Inflammatory macrophage (primary cell): ENCODE measurements at regions not wholly inside any gene's neighbourhood (a gene's known extent, or its start where the extent isn't known, plus 50 kb on each side); places are given as distances from the start of the nearest gene placed in this dataset.
A peak's percentile ranks its signal among the peaks of the same experiment; 100 is the strongest.
"Not testable (repeated sequence)": the region's sequence is repeated elsewhere in the genome, so short reads cannot be mapped to it uniquely, and the experiment has no call there.

Source experiments
- DNase-seq, 2 donors: peaks; one replicate each; pipeline ENCODE4 v3.0.0-alpha.2; 2020 to 2022

- DNase-seq, result no peak
These were observed 52.2 kb upstream of the FAT1 start for GRCh38 chr4:186775902-186776301.

DNA sequence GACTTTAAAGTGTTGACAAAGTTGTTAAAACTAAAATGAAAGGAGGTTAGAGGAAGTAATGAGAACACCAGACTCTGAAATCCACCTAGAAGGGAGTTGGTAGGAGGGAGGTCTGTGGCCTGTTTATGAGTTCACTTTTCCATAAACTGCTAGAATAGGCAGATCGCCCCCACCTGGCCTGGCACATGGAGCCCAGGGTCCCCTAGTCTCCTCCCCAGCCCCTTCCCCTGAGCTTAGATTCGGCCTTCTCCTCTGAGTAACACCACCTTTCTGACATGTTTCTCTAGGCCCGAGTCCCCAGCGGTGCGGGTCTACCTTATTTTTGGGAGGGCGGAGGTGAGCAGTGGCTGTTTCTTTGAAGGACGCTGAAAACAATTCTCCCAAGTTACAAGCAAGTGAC lies 54.5 kb upstream of the FAT1 start:
- no peak for DNase-seq

GRCh38 chr4:186780291-186781031 lies 56.8 kb upstream of the FAT1 start:
- DNase-seq, result no peak

DNA sequence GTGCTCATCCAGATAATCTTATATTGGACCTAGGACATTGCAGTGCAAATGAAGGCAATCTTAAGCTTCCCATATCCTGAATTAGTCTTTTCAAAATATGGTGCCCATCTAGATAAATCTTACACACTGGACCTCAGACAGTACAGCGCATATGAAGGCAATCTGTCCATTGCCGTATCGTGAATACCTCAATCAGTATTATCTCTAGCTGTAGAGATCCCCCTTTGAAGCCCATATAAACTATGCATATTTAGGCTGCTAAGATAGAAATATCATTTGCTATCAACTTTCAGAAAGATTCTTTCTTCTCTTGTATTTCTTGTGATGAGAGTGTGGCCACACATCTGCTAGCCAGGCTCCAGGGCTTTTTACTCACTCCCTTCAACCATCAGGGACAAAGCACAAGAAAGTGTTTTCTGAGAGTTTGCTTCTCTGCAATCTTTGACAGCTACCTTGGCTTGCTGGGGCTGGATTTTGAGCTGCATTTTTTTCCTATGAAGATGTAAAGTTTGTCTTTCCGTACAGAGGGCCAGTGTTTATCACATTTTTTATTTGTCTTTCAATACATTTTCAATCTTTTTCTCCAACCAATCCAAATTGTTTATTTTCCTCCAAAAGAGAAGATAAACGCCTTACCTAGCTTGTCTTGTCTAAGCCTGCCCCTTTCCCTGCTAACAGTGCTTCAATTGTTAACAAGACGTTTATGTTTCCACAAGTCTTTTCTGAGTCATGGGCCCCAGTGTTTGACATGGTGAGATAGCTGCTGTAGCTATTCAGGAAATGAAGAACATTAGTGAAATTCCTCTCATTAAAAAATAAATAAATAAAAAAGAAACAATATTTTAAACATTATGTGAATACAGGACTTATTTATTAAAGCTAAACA lies 57.6 kb upstream of the FAT1 start:
- DNase-seq, result no peak

- no peak for DNase-seq
These were observed 58.6 kb upstream of the FAT1 start for GRCh38 chr4:186782302-186782701.

DNA sequence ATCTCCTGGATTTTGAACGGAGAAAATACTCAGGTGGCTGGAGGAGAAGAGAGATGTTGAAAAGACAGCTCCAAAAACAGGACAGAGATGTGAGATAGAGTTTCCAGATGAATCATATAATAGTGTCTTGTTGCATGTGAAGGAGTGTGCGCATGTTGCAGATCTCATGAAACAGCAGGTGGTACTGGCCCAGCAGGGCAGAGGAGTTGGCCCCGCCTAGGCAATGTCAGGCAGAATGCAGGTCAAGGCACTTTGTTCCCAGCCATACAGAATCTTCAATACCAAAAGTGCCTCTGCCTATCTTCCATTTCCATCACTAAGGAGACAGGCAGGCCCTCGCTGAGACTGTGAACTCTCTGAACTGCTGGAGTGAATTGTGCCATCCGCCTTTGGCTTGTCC lies 63.9 kb upstream of the FAT1 start:
- DNase-seq, result no peak

- DNase-seq, result no peak
These were observed 66.0 kb upstream of the FAT1 start for GRCh38 chr4:186789651-186790050.

DNA sequence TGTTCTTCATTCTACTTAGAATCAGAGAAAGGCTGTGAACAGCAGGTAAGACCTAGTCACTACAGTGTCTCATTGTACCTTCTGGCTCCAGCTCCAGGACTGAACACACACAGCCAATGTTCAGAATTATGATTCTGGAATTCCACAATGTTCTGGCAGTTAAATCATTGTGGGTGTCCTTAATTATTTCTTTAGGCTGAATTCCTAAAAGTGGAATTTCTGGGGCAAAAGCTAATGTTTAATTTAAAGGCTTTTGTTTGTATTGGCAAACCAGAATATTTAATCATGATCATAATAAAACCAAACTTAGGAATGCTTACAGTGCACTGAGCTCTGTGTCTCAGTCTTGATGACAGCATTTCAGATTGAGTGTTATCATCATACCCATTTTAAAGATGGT lies 67.0 kb upstream of the FAT1 start:
- DNase-seq, result no peak

DNA sequence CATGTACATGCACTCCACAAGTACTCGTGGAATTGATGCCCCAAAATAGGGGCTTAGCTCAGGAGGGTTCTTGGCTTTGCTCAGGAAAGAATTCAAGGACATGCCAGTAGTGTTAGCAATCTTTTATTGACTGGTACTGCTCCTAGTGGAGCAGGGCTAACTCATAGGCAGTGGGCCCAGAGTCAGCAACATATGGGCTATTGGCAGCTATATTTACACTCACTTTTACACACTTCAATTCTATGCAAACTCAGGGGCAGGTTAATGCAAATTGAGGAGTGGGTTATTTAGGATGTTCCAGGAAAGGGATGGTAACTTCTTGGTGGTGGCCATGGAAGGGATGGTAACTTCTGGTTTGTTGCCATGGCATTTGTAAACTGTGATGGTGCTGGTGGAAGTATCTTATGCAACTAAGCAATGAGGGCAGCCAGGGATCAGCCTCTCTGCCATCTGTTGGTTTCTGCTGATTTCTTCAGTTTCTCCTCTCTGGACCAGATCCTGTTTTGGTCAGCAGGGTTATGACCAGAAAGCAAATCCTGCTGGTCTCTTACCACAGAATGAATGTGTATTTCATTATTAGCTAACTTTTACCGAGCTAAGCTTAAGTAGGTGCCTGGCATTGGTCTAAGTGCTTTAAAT lies 69.2 kb upstream of the FAT1 start:
- DNase-seq, result no peak

DNA sequence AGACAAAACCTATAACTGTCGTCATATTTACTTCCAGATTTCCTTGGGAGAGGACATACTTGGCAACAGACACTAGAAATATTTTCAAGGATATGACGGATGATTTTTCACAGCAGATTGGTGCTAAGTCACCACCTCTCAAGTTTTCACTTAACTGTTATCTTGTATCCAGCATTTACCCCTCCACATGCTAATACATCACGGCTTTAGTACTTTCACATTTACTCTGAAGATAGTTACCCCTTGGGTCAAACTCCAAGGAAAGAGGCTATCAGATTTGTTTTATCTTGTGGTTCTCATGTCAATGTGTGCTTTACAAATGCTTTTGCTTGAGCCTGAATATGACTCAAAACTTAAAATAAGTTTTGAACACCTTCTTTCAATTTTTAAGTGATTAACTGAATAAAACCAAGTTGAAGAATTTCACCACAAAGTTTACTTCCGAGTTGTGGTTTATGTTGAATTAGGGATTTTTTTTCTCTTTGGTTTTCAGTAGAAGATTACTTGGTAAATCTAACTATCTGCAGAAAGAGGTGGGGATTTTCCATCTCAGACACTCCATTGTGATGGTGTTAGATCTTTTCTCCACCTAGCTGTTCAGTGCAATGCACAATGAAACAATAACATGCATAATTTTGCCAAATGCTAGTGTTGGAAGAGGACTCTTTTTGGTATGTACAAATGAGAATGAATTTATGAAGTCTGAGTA lies 75.4 kb upstream of the FAT1 start:
- no peak for DNase-seq

GRCh38 chr4:186805020-186805820 lies 81.6 kb upstream of the FAT1 start:
- no peak for DNase-seq

- DNase-seq, result not testable (repeated sequence)
These were observed 82.3 kb upstream of the FAT1 start for GRCh38 chr4:186805917-186806316.

GRCh38 chr4:186806679-186807421 lies 83.2 kb upstream of the FAT1 start:
- DNase-seq, result no peak

DNA sequence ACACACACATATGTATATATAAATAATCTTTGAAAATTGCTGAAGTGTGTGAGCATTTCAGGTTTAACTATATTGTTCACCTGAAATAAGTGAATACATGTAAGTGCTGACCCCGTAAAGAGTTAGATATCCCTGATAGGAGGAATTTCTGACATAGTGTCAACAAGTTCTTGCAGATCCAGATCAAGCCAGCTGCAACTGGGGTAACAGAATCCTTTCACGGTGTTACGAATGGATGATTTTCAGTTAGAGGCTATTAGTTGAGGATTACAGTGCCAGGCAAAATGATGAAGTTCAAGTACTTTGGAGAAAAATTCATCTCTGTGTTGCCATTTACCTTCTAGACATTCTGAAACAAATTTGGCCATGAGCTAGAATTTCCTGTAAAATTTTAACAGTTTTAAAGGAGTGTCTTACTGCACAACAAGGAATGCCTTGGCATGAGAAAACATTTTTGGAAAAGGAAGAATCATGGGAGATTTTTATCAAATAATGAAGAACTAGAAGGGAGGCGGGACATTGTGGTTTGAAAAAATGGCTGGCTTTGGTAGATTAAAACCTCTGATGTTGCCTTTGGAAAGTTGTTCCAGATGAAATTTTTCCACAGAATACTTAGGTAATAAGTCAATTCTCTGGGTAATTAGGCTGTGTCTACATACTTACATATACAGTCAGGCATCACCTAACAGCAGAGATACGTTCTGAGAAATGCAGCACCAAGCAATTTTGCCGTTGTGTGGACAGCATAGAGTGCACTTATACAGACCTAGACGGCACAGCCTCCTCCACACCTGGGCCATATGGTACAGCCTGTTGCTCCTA lies 84.4 kb upstream of the FAT1 start:
- no peak for DNase-seq

GRCh38 chr4:186808630-186809018 lies 85.0 kb upstream of the FAT1 start:
- DNase-seq, result peak in 1 of 2 donors; percentile 1

- DNase-seq, result no peak
These were observed 85.4 kb upstream of the FAT1 start for GRCh38 chr4:186809070-186809469.

DNA sequence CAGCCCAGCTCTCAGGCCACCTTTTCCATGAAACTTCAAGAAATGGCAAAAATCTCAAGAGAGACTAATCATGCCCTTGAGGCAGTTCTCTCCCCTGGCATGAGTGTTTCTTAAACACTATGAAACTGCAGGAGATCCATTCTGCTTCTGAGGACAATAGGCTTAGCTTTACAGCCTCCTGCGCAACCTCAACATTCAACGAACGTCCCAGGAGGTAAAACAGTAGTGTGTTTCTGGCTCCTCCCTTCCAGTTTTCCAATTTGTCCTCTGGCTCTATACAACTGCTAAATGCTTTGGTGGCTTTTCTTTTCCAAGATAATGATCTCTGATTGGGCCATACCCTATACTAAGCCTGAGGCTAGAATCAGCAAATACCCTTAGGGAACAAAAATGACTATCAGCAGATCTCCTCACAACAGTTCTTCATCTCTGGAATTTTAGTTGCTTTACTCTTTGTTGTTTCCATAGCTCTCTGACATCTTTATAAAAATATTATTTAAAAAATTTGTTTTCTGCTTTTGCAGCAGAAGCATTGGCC lies 87.0 kb upstream of the FAT1 start:
- DNase-seq, result no peak

DNA sequence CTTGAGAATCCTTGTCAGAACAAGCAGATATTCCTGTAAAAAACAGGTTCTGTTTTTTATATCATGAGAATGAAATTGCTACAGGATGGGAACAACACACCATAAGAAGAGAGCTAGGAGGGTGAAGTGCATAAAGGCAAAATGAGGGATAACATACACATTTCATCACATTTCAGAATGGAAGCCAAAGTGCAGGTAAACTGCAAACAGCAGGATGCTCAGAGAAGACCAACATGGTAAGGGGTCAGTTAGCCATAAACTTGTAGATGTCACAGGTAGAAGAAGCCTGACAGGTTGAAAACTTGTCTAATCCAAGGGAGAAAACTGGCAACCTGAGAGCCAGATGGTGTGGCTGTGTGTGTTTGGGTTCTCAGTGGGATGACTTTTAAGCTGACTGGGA lies 88.9 kb upstream of the FAT1 start:
- DNase-seq, result no peak

DNA sequence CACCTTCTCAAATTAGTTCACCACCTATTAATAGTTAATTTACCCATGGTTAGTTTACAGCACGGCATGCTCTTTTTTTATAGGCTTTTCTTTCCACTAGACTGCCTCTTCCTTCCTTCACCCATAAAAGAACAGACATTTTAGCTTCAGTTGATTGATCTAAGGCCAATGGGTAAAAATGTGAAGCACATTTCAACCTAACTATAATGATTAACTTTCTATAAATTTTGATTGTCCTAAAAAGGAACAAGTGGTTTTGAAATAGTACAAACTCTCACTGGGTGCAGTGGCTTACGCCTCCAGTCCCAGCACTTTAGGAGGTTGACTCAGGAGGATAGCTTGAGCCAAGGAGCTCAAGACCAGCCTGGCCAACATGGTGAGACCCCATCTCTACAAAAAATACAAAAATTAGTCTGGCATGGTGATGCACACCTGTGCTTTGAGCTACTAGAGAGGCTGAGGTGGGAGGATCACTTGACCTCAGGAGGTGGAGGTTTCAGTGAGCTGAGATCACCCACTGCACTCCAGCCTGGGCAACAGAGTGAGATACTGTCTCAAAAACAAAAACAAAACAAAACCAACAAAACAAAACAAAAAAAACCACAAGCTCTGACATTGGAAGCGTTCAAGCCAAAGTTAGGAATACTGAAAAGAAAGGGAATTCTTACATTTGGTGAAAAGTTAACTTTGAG lies 89.9 kb upstream of the FAT1 start:
- no peak for DNase-seq
